ENCODE measurements at regions not wholly inside any gene's neighbourhood (a gene's known extent, or its start where the extent isn't known, plus 50 kb on each side); places are given as distances from the start of the nearest gene placed in this dataset.

GRCh38 chr12:127685931-127686330 is 581.0 kb upstream of the TMEM132C start:
- TF ChIP-seq CTCF (IDR thresholded peaks at IDR 0.05; ENCODE audit: insufficient read depth, low read length, poor library complexity, severe bottlenecking) (no peak), EZH2phosphoT487 (conservative IDR thresholded peaks at IDR 0.05; ENCODE audit: low read length) (no peak)
- Histone ChIP-seq H3K4me3 (ENCODE audit: insufficient read depth, low read length, poor library complexity, severe bottlenecking) (no peak overlapping the region), H2AFZ (ENCODE audit: low read depth, low read length, severe bottlenecking) (no peak overlapping the region)

GRCh38 chr12:127687181-127687580 is 579.8 kb upstream of the TMEM132C start:
- H3K4me2 ChIP-seq (ENCODE audit: low read depth, low read length, poor library complexity, severe bottlenecking): no peak overlapping the region
- no peaks in the 10 kb centered on the region for H3F3A ChIP-seq (ENCODE audit: insufficient read depth)
- no peaks in the 10 kb centered on the region for H3K9me3 ChIP-seq (ENCODE audit: insufficient read depth, low read length)
- H3K9me2 ChIP-seq (replicated peaks; ENCODE audit: insufficient read depth, low read length): no peaks in the 10 kb centered on the region
- H3K9ac ChIP-seq (ENCODE audit: low read length): no peak overlapping the region
- H2AFZ ChIP-seq (ENCODE audit: low read depth, low read length, severe bottlenecking): no peak overlapping the region
- no peaks in the 10 kb centered on the region for H4K20me1 ChIP-seq (ENCODE audit: low read depth, low read length)
- no peaks in the 10 kb centered on the region for H3K79me2 ChIP-seq (ENCODE audit: insufficient read depth, low read length)
- H3K36me3 ChIP-seq (ENCODE audit: low read length): no peaks in the 10 kb centered on the region
- H3K27ac ChIP-seq (ENCODE audit: low read depth, low read length): no peak overlapping the region
- H3K4me3 ChIP-seq (ENCODE audit: insufficient read depth, low read length, poor library complexity, severe bottlenecking): no peak overlapping the region
- no peaks in the 10 kb centered on the region for H3K27me3 ChIP-seq (ENCODE audit: low read length)
- TF ChIP-seq CTCF (IDR thresholded peaks at IDR 0.05; ENCODE audit: insufficient read depth, low read length, poor library complexity, severe bottlenecking) (no peak), EZH2phosphoT487 (conservative IDR thresholded peaks at IDR 0.05; ENCODE audit: low read length) (no peak)

More at GRCh38 chr12:127685931-127686330, 581.0 kb upstream of the TMEM132C start:
- H3K27me3 ChIP-seq (ENCODE audit: low read length): no peaks in the 10 kb centered on the region
- H3K9me2 ChIP-seq (replicated peaks; ENCODE audit: insufficient read depth, low read length): no peaks in the 10 kb centered on the region
- no peaks in the 10 kb centered on the region for H4K20me1 ChIP-seq (ENCODE audit: low read depth, low read length)
- no peaks in the 10 kb centered on the region for H3K9me3 ChIP-seq (ENCODE audit: insufficient read depth, low read length)
- no peak overlapping the region for H3K27ac ChIP-seq (ENCODE audit: low read depth, low read length)
- H3K4me2 ChIP-seq (ENCODE audit: low read depth, low read length, poor library complexity, severe bottlenecking): no peak overlapping the region
- H3K36me3 ChIP-seq (ENCODE audit: low read length): no peaks in the 10 kb centered on the region
- H3K9ac ChIP-seq (ENCODE audit: low read length): no peak overlapping the region
- no peaks in the 10 kb centered on the region for H3F3A ChIP-seq (ENCODE audit: insufficient read depth)
- H3K79me2 ChIP-seq (ENCODE audit: insufficient read depth, low read length): no peaks in the 10 kb centered on the region

- H3F3A ChIP-seq (ENCODE audit: insufficient read depth): no peaks in the 10 kb centered on the region
- no peak overlapping the region for H3K9ac ChIP-seq (ENCODE audit: low read length)
- no peak overlapping the region for H3K27ac ChIP-seq (ENCODE audit: low read depth, low read length)
- no peaks in the 10 kb centered on the region for H3K36me3 ChIP-seq (ENCODE audit: low read length)
- H2AFZ ChIP-seq (ENCODE audit: low read depth, low read length, severe bottlenecking): no peak overlapping the region
- TF ChIP-seq EZH2phosphoT487 (conservative IDR thresholded peaks at IDR 0.05; ENCODE audit: low read length) (no peak), CTCF (IDR thresholded peaks at IDR 0.05; ENCODE audit: insufficient read depth, low read length, poor library complexity, severe bottlenecking) (no peak)
- no peaks in the 10 kb centered on the region for H3K9me3 ChIP-seq (ENCODE audit: insufficient read depth, low read length)
- H3K79me2 ChIP-seq (ENCODE audit: insufficient read depth, low read length): no peaks in the 10 kb centered on the region
- no peaks in the 10 kb centered on the region for H4K20me1 ChIP-seq (ENCODE audit: low read depth, low read length)
- H3K9me2 ChIP-seq (replicated peaks; ENCODE audit: insufficient read depth, low read length): no peaks in the 10 kb centered on the region
- H3K4me2 ChIP-seq (ENCODE audit: low read depth, low read length, poor library complexity, severe bottlenecking): no peak overlapping the region
- no peaks in the 10 kb centered on the region for H3K27me3 ChIP-seq (ENCODE audit: low read length)
- no peak overlapping the region for H3K4me3 ChIP-seq (ENCODE audit: insufficient read depth, low read length, poor library complexity, severe bottlenecking)
Observed at GRCh38 chr12:127688906-127689428, 578.0 kb upstream of the TMEM132C start.
